ENCODE measurements at regions not wholly inside any gene's neighbourhood (a gene's known extent, or its start where the extent isn't known, plus 50 kb on each side); places are given as distances from the start of the nearest gene placed in this dataset.

GRCh38 chr9:99437145-99437544 is 215.1 kb downstream of the SEC61B start:
- TF ChIP-seq CTCF (conservative IDR thresholded peaks at IDR 0.05; ENCODE audit: low read depth, low read length) (no peak), EZH2 (IDR thresholded peaks at IDR 0.05; ENCODE audit: borderline replicate concordance, low read depth, low read length, poor library complexity, severe bottlenecking) (no peak)

Measured in A673 (cell line).